Lung (tissue), 11 donors: ENCODE measurements at regions not wholly inside any gene's neighbourhood (a gene's known extent, or its start where the extent isn't known, plus 50 kb on each side); places are given as distances from the start of the nearest gene placed in this dataset.

Source experiments
- ATAC-seq: fragments of 200-7000 bp; cut with Tn5 transposase; one replicate; pipeline ENCODE4 v1.9.1; 2020; ENCODE audit warnings: moderate number of reproducible peaks; ENCODE audit not compliant: insufficient read depth, low FRiP score
- DNase-seq, 3 donors: peaks; one replicate each; pipeline ENCODE4 v3.0.0-alpha.2; 2013 to 2017
- H3K27ac ChIP-seq, 2 donors: one replicate each; pipeline ENCODE4 v1.5.1; 2013; ENCODE audit warnings: mild to moderate bottlenecking in 2 of 2, moderate library complexity in 2 of 2, control low read depth in 1 of 2, inconsistent platforms in 1 of 2, low read depth in 1 of 2, low read length in 1 of 2
- H3K27me3 ChIP-seq, 3 donors: one replicate each; pipeline ENCODE4 v1.5.1; 2013; ENCODE audit warnings: low read length in 2 of 3; ENCODE audit not compliant: control insufficient read depth in 3 of 3, insufficient read depth in 3 of 3
- H3K36me3 ChIP-seq, 4 donors: one replicate each; pipeline ENCODE4 v1.5.1; 2013; ENCODE audit warnings: low read length in 4 of 4, mild to moderate bottlenecking in 1 of 4, moderate library complexity in 1 of 4; ENCODE audit not compliant: control insufficient read depth in 4 of 4, insufficient read depth in 4 of 4
- H3K4me1 ChIP-seq, 5 donors: one replicate each; pipeline ENCODE4 v1.5.1; 2013; ENCODE audit warnings: low read length in 5 of 5, mild to moderate bottlenecking in 2 of 5, moderate library complexity in 1 of 5; ENCODE audit not compliant: control insufficient read depth in 5 of 5, insufficient read depth in 5 of 5
- H3K4me3 ChIP-seq: one replicate; pipeline ENCODE4 v1.5.1; 2013; ENCODE audit warnings: mild to moderate bottlenecking, control low read depth, moderate library complexity
- H3K9ac ChIP-seq, 2 donors: one replicate each; pipeline ENCODE4 v1.5.1; 2013; ENCODE audit warnings: low read length in 2 of 2, control low read depth in 1 of 2; ENCODE audit not compliant: insufficient read depth in 1 of 2
- H3K9me3 ChIP-seq, 4 donors: one replicate each; pipeline ENCODE4 v1.5.1; 2013; ENCODE audit warnings: low read length in 3 of 4, mild to moderate bottlenecking in 1 of 4, moderate library complexity in 1 of 4; ENCODE audit not compliant: control insufficient read depth in 4 of 4, insufficient read depth in 3 of 4
- CTCF ChIP-seq: IDR thresholded peaks from 2 replicates; pipeline ENCODE4 v1.5.1; 2012; ENCODE audit warnings: mild to moderate bottlenecking; ENCODE audit errors: control extremely low read depth, extremely low read depth
- WGBS, 2 donors: extraction: QIAGEN DNeasy Blood & Tissue Kit; methylation state at CpG; one replicate each; pipeline ENCODE4 v1.1.7; 2013; 5-methylcytosine and 5-hydroxymethylcytosine counted together
- donor health status: control.
- donor health status: control.
- donor health status: Bipolar disorder and iron deficiency.
- donor health status: healthy.
- donor health status: DM: yes; HTN: yes; CAD: no.

- no peaks in the 10 kb centered on the region for H3K36me3 ChIP-seq
Measured at GRCh38 chr6:168369786-168370185, 50.2 kb upstream of the DACT2 start.

GRCh38 chr6:168370310-168370991, 50.9 kb upstream of the DACT2 start:
- no peak overlapping the region for H3K4me3 ChIP-seq
- TF ChIP-seq CTCF: peak; percentile 76
- peak; percentile 62 to 77 (median 75) for DNase-seq
- no peaks in the 10 kb centered on the region for H3K36me3 ChIP-seq
- H3K9me3 ChIP-seq: peaks cover 0 to 2% (median 0%) of the 10 kb centered on the region in 4 donors
- H3K27me3 ChIP-seq: peaks cover 0 to 3% (median 0%) of the 10 kb centered on the region in 3 donors
- no peak overlapping the region for H3K9ac ChIP-seq
- H3K27ac ChIP-seq: no peak overlapping the region
- peak; percentile 63 for ATAC-seq
- WGBS, 2 donors: 56 to 58% methylated on average over 42 to 43 of the region's 43 CpGs
- peaks cover 0 to 13% (median 0%) of the 10 kb centered on the region in 5 donors for H3K4me1 ChIP-seq

More at GRCh38 chr6:168369786-168370185, 50.2 kb upstream of the DACT2 start:
- 80 to 85% methylated on average over 13 of the region's 13 CpGs for WGBS, 2 donors
- DNase-seq: peak in 1 of 3 donors; percentile 2
- H3K9me3 ChIP-seq: peaks cover 0 to 2% (median 0%) of the 10 kb centered on the region in 4 donors
- H3K9ac ChIP-seq: no peak overlapping the region
- no peak for ATAC-seq
- H3K27me3 ChIP-seq: peaks cover 0 to 3% (median 0%) of the 10 kb centered on the region in 3 donors
- H3K4me3 ChIP-seq: no peak overlapping the region
- peaks cover 0 to 13% (median 0%) of the 10 kb centered on the region in 5 donors for H3K4me1 ChIP-seq
- no peak for TF ChIP-seq CTCF
- H3K27ac ChIP-seq: no peak overlapping the region

DNA sequence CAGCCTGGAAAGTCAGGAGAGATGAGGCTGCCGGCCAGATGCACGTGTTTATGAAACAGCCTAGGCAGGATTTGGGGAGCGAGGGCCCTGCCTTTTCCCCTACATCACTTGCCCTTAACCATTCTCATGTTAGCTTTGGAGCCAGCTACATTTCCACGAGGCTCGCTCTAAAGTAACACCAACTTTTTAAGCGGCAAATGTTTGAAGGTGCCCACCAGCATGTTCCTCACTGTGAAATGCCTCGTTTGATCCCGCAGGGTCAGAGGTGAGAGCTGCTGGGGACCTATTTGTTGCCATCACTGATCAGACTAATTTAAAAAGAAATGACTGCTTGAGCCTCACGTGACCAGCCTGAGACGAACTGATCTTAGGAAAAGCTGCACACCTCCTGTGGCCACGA, 51.6 kb upstream of the DACT2 start:
- no peaks in the 10 kb centered on the region for H3K36me3 ChIP-seq
- H3K4me3 ChIP-seq: no peak overlapping the region
- H3K9me3 ChIP-seq: peaks cover 0 to 2% (median 0%) of the 10 kb centered on the region in 4 donors
- H3K27me3 ChIP-seq: peaks cover 0 to 3% (median 0%) of the 10 kb centered on the region in 3 donors
- no peak overlapping the region for H3K27ac ChIP-seq
- ATAC-seq: no peak
- no peak overlapping the region for H3K9ac ChIP-seq
- peaks cover 0 to 13% (median 0%) of the 10 kb centered on the region in 5 donors for H3K4me1 ChIP-seq
- no peak for TF ChIP-seq CTCF
- peak in 1 of 3 donors; percentile 6 for DNase-seq
- WGBS, 2 donors: 88 to 89% methylated on average over 11 of the region's 11 CpGs
